ENCODE measurements at regions not wholly inside any gene's neighbourhood (a gene's known extent, or its start where the extent isn't known, plus 50 kb on each side); places are given as distances from the start of the nearest gene placed in this dataset.

DNA sequence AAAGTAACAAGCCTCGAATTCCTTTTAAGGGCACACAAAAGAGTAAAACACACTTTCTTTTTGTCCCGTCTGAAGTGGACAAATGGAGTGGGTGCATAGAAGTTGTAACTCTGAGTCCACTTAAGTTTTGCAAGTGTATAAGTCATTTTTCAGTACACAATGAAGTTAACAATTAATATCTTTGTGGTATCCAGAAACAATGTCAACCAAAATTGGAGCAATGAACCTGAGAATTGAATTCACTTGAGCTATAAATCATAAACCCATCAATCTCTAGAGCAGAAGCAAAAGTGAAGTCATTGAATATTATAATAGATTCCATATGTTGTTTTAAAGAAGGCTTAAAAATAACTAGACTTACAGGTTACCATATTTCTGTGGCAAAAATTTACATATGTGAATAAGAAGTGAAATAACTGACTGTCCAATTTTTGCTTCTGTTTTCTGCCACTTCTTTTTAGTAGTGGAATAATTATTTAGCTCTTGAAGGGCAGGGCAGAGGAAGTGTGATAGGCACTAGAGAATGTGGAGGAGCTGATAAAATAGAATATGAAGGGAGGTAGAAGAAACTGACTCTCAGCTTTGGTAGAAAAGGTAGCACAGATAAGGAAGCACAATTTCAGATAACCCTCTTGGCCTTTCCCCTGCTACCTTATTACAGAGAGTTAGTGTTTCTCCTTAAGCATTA is 73.9 kb upstream of the RGL1 start:
- no peaks in the 10 kb centered on the region for H3K9me3 ChIP-seq (ENCODE audit: control insufficient read depth in 1 of 2, low read length in 2 of 2)
- H3K36me3 ChIP-seq (ENCODE audit: control insufficient read depth in 1 of 2, insufficient read depth in 2 of 2, low read length in 2 of 2) = no peaks in the 10 kb centered on the region
- H3K4me3 ChIP-seq (ENCODE audit: low read depth in 1 of 2, low read length in 2 of 2) = no peak overlapping the region
- peaks cover 0 to 7% of the 10 kb centered on the region in 2 donors for H3K4me1 ChIP-seq (ENCODE audit: control insufficient read depth in 1 of 2, insufficient read depth in 2 of 2, low read length in 2 of 2)
- no peaks in the 10 kb centered on the region for H3K27me3 ChIP-seq (ENCODE audit: low read depth, low read length)
- H3K27ac ChIP-seq (ENCODE audit: low read length) = no peak overlapping the region

GRCh38 chr1:183730107-183730724 is 74.7 kb upstream of the RGL1 start:
- no peaks in the 10 kb centered on the region for H3K9me3 ChIP-seq (ENCODE audit: control insufficient read depth in 1 of 2, low read length in 2 of 2)
- no peaks in the 10 kb centered on the region for H3K27me3 ChIP-seq (ENCODE audit: low read depth, low read length)
- no peak overlapping the region for H3K27ac ChIP-seq (ENCODE audit: low read length)
- peaks cover 0 to 2% of the 10 kb centered on the region in 2 donors for H3K4me1 ChIP-seq (ENCODE audit: control insufficient read depth in 1 of 2, insufficient read depth in 2 of 2, low read length in 2 of 2)
- no peaks in the 10 kb centered on the region for H3K36me3 ChIP-seq (ENCODE audit: control insufficient read depth in 1 of 2, insufficient read depth in 2 of 2, low read length in 2 of 2)
- H3K4me3 ChIP-seq (ENCODE audit: low read depth in 1 of 2, low read length in 2 of 2) = no peak overlapping the region

GRCh38 chr1:183726825-183727224 is 73.7 kb upstream of the APOBEC4 start:
- no peaks in the 10 kb centered on the region for H3K36me3 ChIP-seq (ENCODE audit: control insufficient read depth in 1 of 2, insufficient read depth in 2 of 2, low read length in 2 of 2)

DNA sequence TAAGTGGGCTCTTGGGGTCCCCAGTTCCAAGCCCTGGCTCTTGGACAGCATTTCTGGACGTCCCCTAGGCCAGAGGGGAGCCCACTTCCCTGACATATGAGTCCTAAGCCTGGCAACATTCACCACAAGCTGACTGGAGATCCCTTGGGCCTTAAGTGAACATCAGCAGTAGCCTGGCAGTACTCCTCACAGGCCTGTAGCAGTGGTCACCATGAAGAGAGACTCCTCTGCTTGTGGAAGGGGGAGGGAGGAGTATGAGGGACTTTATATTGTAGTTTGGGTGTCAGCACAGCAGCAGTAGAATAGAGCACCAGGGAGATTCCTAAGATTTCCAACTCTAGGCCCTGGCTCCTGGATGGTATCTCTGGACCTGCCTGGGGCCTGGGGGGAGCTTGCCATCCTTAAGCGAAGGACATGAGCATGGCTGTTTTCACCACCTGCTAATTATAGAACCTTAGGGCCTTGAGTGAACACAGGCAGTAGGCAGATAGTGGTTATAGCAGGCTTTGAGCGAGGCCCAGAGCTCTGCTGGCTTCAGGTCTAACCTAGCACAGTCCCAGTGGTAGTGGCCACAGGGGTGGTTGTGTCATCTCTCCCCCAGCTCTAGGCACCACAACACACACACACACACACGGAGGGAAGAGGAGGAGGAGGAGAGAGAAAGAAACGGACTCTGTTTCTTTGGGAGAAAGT is 71.4 kb upstream of the APOBEC4 start:
- no peak overlapping the region for H3K4me3 ChIP-seq (ENCODE audit: low read depth in 1 of 2, low read length in 2 of 2)
- no peaks in the 10 kb centered on the region for H3K27me3 ChIP-seq (ENCODE audit: low read depth, low read length)
- no peak overlapping the region for H3K27ac ChIP-seq (ENCODE audit: low read length)
- H3K9me3 ChIP-seq (ENCODE audit: control insufficient read depth in 1 of 2, low read length in 2 of 2) = no peaks in the 10 kb centered on the region
- H3K4me1 ChIP-seq (ENCODE audit: control insufficient read depth in 1 of 2, insufficient read depth in 2 of 2, low read length in 2 of 2) = no peaks in the 10 kb centered on the region
- H3K36me3 ChIP-seq (ENCODE audit: control insufficient read depth in 1 of 2, insufficient read depth in 2 of 2, low read length in 2 of 2) = no peaks in the 10 kb centered on the region

More at GRCh38 chr1:183726825-183727224, 73.7 kb upstream of the APOBEC4 start:
- no peaks in the 10 kb centered on the region for H3K4me1 ChIP-seq (ENCODE audit: control insufficient read depth in 1 of 2, insufficient read depth in 2 of 2, low read length in 2 of 2)
- H3K9me3 ChIP-seq (ENCODE audit: control insufficient read depth in 1 of 2, low read length in 2 of 2) = no peaks in the 10 kb centered on the region
- H3K27ac ChIP-seq (ENCODE audit: low read length) = no peak overlapping the region
- no peak overlapping the region for H3K4me3 ChIP-seq (ENCODE audit: low read depth in 1 of 2, low read length in 2 of 2)
- H3K27me3 ChIP-seq (ENCODE audit: low read depth, low read length) = no peaks in the 10 kb centered on the region

GRCh38 chr1:183723571-183723970 is 70.5 kb upstream of the APOBEC4 start:
- Histone ChIP-seq H3K9me3 (ENCODE audit: control insufficient read depth in 1 of 2, low read length in 2 of 2) (no peaks in the 10 kb centered on the region), H3K4me1 (ENCODE audit: control insufficient read depth in 1 of 2, insufficient read depth in 2 of 2, low read length in 2 of 2) (no peaks in the 10 kb centered on the region), H3K36me3 (ENCODE audit: control insufficient read depth in 1 of 2, insufficient read depth in 2 of 2, low read length in 2 of 2) (no peaks in the 10 kb centered on the region), H3K27me3 (ENCODE audit: low read depth, low read length) (no peaks in the 10 kb centered on the region), H3K27ac (ENCODE audit: low read length) (no peak overlapping the region), H3K4me3 (ENCODE audit: low read depth in 1 of 2, low read length in 2 of 2) (no peak overlapping the region)

- no peaks in the 10 kb centered on the region for H3K4me1 ChIP-seq (ENCODE audit: control insufficient read depth in 1 of 2, insufficient read depth in 2 of 2, low read length in 2 of 2)
- no peaks in the 10 kb centered on the region for H3K9me3 ChIP-seq (ENCODE audit: control insufficient read depth in 1 of 2, low read length in 2 of 2)
- H3K27me3 ChIP-seq (ENCODE audit: low read depth, low read length) = no peaks in the 10 kb centered on the region
- H3K27ac ChIP-seq (ENCODE audit: low read length) = no peak overlapping the region
- H3K4me3 ChIP-seq (ENCODE audit: low read depth in 1 of 2, low read length in 2 of 2) = no peak overlapping the region
- no peaks in the 10 kb centered on the region for H3K36me3 ChIP-seq (ENCODE audit: control insufficient read depth in 1 of 2, insufficient read depth in 2 of 2, low read length in 2 of 2)
Measured at GRCh38 chr1:183721041-183721440, 67.9 kb upstream of the APOBEC4 start.

DNA sequence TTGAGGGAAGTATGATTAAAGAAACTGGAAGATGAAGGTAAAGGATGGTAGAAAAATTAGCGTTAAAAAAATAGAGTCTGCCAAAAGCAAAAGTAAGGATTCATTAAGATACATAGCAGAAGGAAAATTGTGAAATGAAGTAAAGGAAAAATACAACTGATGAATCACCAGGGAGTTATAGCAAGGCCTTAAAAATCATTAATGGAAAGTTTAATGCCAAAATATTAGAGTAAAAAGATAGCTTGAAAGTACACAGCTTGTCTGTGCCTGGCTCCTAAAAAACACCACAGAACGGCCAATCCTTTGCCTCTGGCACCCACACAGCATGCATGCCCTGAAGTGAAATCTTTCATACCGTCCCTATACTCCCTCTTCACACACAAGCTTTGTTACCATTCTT is 66.9 kb upstream of the APOBEC4 start:
- Histone ChIP-seq H3K36me3 (ENCODE audit: control insufficient read depth in 1 of 2, insufficient read depth in 2 of 2, low read length in 2 of 2) (no peaks in the 10 kb centered on the region), H3K27ac (ENCODE audit: low read length) (no peak overlapping the region), H3K9me3 (ENCODE audit: control insufficient read depth in 1 of 2, low read length in 2 of 2) (no peaks in the 10 kb centered on the region), H3K27me3 (ENCODE audit: low read depth, low read length) (no peaks in the 10 kb centered on the region), H3K4me3 (ENCODE audit: low read depth in 1 of 2, low read length in 2 of 2) (no peak overlapping the region), H3K4me1 (ENCODE audit: control insufficient read depth in 1 of 2, insufficient read depth in 2 of 2, low read length in 2 of 2) (no peaks in the 10 kb centered on the region)

DNA sequence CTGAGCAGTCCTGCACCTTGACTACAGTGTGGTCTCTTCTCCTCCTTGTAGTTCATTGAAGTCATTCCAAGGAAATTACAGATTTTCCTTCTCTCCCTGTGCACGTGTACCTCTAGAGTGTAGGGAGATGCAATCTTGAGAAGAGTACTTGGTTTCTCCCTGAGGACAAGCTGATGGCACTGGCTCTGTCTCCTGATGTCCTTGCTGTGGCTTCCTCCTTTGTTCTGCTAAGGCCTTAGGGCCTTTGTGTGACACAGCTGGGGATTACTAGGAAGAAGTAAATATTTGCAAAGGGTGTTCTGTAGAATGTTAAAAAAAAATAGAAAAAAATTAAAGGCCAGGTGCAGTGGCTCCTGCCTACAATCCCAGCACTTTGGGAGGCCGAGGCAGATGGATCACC is 66.2 kb upstream of the APOBEC4 start:
- H3K9me3 ChIP-seq (ENCODE audit: control insufficient read depth in 1 of 2, low read length in 2 of 2) = no peaks in the 10 kb centered on the region
- no peaks in the 10 kb centered on the region for H3K4me1 ChIP-seq (ENCODE audit: control insufficient read depth in 1 of 2, insufficient read depth in 2 of 2, low read length in 2 of 2)
- H3K4me3 ChIP-seq (ENCODE audit: low read depth in 1 of 2, low read length in 2 of 2) = no peak overlapping the region
- no peaks in the 10 kb centered on the region for H3K36me3 ChIP-seq (ENCODE audit: control insufficient read depth in 1 of 2, insufficient read depth in 2 of 2, low read length in 2 of 2)
- H3K27me3 ChIP-seq (ENCODE audit: low read depth, low read length) = no peaks in the 10 kb centered on the region
- no peak overlapping the region for H3K27ac ChIP-seq (ENCODE audit: low read length)

- Histone ChIP-seq H3K27ac (ENCODE audit: low read length) (no peak overlapping the region), H3K27me3 (ENCODE audit: low read depth, low read length) (no peaks in the 10 kb centered on the region), H3K36me3 (ENCODE audit: control insufficient read depth in 1 of 2, insufficient read depth in 2 of 2, low read length in 2 of 2) (no peaks in the 10 kb centered on the region), H3K9me3 (ENCODE audit: control insufficient read depth in 1 of 2, low read length in 2 of 2) (no peaks in the 10 kb centered on the region), H3K4me3 (ENCODE audit: low read depth in 1 of 2, low read length in 2 of 2) (no peak overlapping the region), H3K4me1 (ENCODE audit: control insufficient read depth in 1 of 2, insufficient read depth in 2 of 2, low read length in 2 of 2) (no peaks in the 10 kb centered on the region)
Measured at GRCh38 chr1:183716286-183716685, 63.2 kb upstream of the APOBEC4 start.

- Histone ChIP-seq H3K27ac (ENCODE audit: low read length) (no peak overlapping the region), H3K9me3 (ENCODE audit: control insufficient read depth in 1 of 2, low read length in 2 of 2) (no peaks in the 10 kb centered on the region), H3K36me3 (ENCODE audit: control insufficient read depth in 1 of 2, insufficient read depth in 2 of 2, low read length in 2 of 2) (no peaks in the 10 kb centered on the region), H3K4me3 (ENCODE audit: low read depth in 1 of 2, low read length in 2 of 2) (no peak overlapping the region), H3K27me3 (ENCODE audit: low read depth, low read length) (no peaks in the 10 kb centered on the region), H3K4me1 (ENCODE audit: control insufficient read depth in 1 of 2, insufficient read depth in 2 of 2, low read length in 2 of 2) (no peaks in the 10 kb centered on the region)
Measured at GRCh38 chr1:183711741-183712361, 58.7 kb upstream of the APOBEC4 start.

GRCh38 chr1:183711165-183711682 is 58.1 kb upstream of the APOBEC4 start:
- H3K27ac ChIP-seq (ENCODE audit: low read length) = no peak overlapping the region
- H3K4me3 ChIP-seq (ENCODE audit: low read depth in 1 of 2, low read length in 2 of 2) = no peak overlapping the region
- H3K27me3 ChIP-seq (ENCODE audit: low read depth, low read length) = no peaks in the 10 kb centered on the region
- no peaks in the 10 kb centered on the region for H3K4me1 ChIP-seq (ENCODE audit: control insufficient read depth in 1 of 2, insufficient read depth in 2 of 2, low read length in 2 of 2)
- no peaks in the 10 kb centered on the region for H3K36me3 ChIP-seq (ENCODE audit: control insufficient read depth in 1 of 2, insufficient read depth in 2 of 2, low read length in 2 of 2)
- no peaks in the 10 kb centered on the region for H3K9me3 ChIP-seq (ENCODE audit: control insufficient read depth in 1 of 2, low read length in 2 of 2)
